ENCODE measurements at regions not wholly inside any gene's neighbourhood (a gene's known extent, or its start where the extent isn't known, plus 50 kb on each side); places are given as distances from the start of the nearest gene placed in this dataset.

DNA sequence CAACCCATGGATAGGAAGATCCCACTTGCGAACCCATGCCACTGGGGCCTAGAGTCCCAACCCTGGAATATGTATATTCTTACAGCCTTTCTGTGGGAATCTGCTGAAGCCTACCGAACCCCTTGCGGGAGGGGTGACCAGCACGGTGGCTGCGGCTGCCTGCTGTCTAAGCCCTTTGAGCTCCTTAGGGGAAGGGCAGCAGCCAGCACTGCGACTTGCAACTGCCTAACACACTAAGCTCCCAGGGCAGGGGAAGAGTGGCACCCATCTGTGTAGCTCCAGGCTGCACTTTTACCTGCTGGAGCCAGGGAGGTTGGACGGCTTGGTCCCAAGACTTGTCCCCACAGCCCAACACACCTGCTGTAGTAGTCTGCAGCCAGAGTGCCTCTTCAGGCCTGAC lies 1968.7 kb upstream of the FLRT2 start:
- H3K4me2 ChIP-seq (ENCODE audit: low read length) = no peak overlapping the region
- no peak overlapping the region for H2AFZ ChIP-seq (ENCODE audit: low read length)
- H3F3A ChIP-seq (ENCODE audit: insufficient read depth, low read length) = no peaks in the 10 kb centered on the region

GRCh38 chr14:83566567-83566966 lies 1963.4 kb upstream of the FLRT2 start:
- H3K4me3 ChIP-seq (ENCODE audit: low read depth, low read length, poor library complexity, severe bottlenecking) = no peak overlapping the region
- no peak overlapping the region for H3K4me2 ChIP-seq (ENCODE audit: low read length)
- no peaks in the 10 kb centered on the region for H3K4me1 ChIP-seq (ENCODE audit: insufficient read depth, low read length, severe bottlenecking)
- no peaks in the 10 kb centered on the region for H3F3A ChIP-seq (ENCODE audit: insufficient read depth, low read length)
- TF ChIP-seq CTCF (IDR thresholded peaks at IDR 0.05; ENCODE audit: low read length) (no peak), EZH2 (IDR thresholded peaks at IDR 0.05; ENCODE audit: borderline replicate concordance, low read length) (no peak)
- no peak overlapping the region for H3K9ac ChIP-seq (ENCODE audit: low read length)
- H3K27me3 ChIP-seq (ENCODE audit: insufficient read depth, low read length) = no peaks in the 10 kb centered on the region
- no peak overlapping the region for H2AFZ ChIP-seq (ENCODE audit: low read length)
- no peaks in the 10 kb centered on the region for H3K79me2 ChIP-seq (ENCODE audit: insufficient read depth, low read length)
- H3K36me3 ChIP-seq (ENCODE audit: insufficient read depth, low read length) = no peaks in the 10 kb centered on the region
- H3K27ac ChIP-seq (ENCODE audit: low read depth, low read length, poor library complexity, severe bottlenecking) = no peak overlapping the region
- no peaks in the 10 kb centered on the region for H3K9me2 ChIP-seq (ENCODE audit: low read depth, low read length)
- no peaks in the 10 kb centered on the region for H4K20me1 ChIP-seq (ENCODE audit: insufficient read depth, low read length)
- no peaks in the 10 kb centered on the region for H3K9me3 ChIP-seq (ENCODE audit: low read length)

More for the DNA sequence above, 1968.7 kb upstream of the FLRT2 start:
- H3K27ac ChIP-seq (ENCODE audit: low read depth, low read length, poor library complexity, severe bottlenecking) = no peak overlapping the region
- H3K4me3 ChIP-seq (ENCODE audit: low read depth, low read length, poor library complexity, severe bottlenecking) = no peak overlapping the region
- H3K36me3 ChIP-seq (ENCODE audit: insufficient read depth, low read length) = no peaks in the 10 kb centered on the region
- TF ChIP-seq CTCF (IDR thresholded peaks at IDR 0.05; ENCODE audit: low read length) = no peak
- TF ChIP-seq EZH2 (IDR thresholded peaks at IDR 0.05; ENCODE audit: borderline replicate concordance, low read length) = no peak
- H3K9me2 ChIP-seq (ENCODE audit: low read depth, low read length) = no peaks in the 10 kb centered on the region
- no peak overlapping the region for H3K9ac ChIP-seq (ENCODE audit: low read length)
- H3K79me2 ChIP-seq (ENCODE audit: insufficient read depth, low read length) = no peaks in the 10 kb centered on the region
- H4K20me1 ChIP-seq (ENCODE audit: insufficient read depth, low read length) = no peaks in the 10 kb centered on the region
- no peaks in the 10 kb centered on the region for H3K4me1 ChIP-seq (ENCODE audit: insufficient read depth, low read length, severe bottlenecking)
- H3K27me3 ChIP-seq (ENCODE audit: insufficient read depth, low read length) = no peaks in the 10 kb centered on the region
- H3K9me3 ChIP-seq (ENCODE audit: low read length) = no peaks in the 10 kb centered on the region

- H3K9me3 ChIP-seq (ENCODE audit: low read length) = no peaks in the 10 kb centered on the region
- no peaks in the 10 kb centered on the region for H3K27me3 ChIP-seq (ENCODE audit: insufficient read depth, low read length)
- H4K20me1 ChIP-seq (ENCODE audit: insufficient read depth, low read length) = no peaks in the 10 kb centered on the region
- H3K4me3 ChIP-seq (ENCODE audit: low read depth, low read length, poor library complexity, severe bottlenecking) = no peak overlapping the region
- no peak overlapping the region for H3K27ac ChIP-seq (ENCODE audit: low read depth, low read length, poor library complexity, severe bottlenecking)
- no peak overlapping the region for H2AFZ ChIP-seq (ENCODE audit: low read length)
- no peaks in the 10 kb centered on the region for H3K36me3 ChIP-seq (ENCODE audit: insufficient read depth, low read length)
- H3K4me1 ChIP-seq (ENCODE audit: insufficient read depth, low read length, severe bottlenecking) = no peaks in the 10 kb centered on the region
- no peak overlapping the region for H3K4me2 ChIP-seq (ENCODE audit: low read length)
- H3K79me2 ChIP-seq (ENCODE audit: insufficient read depth, low read length) = no peaks in the 10 kb centered on the region
- no peaks in the 10 kb centered on the region for H3F3A ChIP-seq (ENCODE audit: insufficient read depth, low read length)
- TF ChIP-seq EZH2 (IDR thresholded peaks at IDR 0.05; ENCODE audit: borderline replicate concordance, low read length) = no peak
- TF ChIP-seq CTCF (IDR thresholded peaks at IDR 0.05; ENCODE audit: low read length) = no peak
- no peak overlapping the region for H3K9ac ChIP-seq (ENCODE audit: low read length)
- H3K9me2 ChIP-seq (ENCODE audit: low read depth, low read length) = no peaks in the 10 kb centered on the region
Measured at GRCh38 chr14:83568141-83568540, 1961.8 kb upstream of the FLRT2 start.
